ENCODE measurements at regions not wholly inside any gene's neighbourhood (a gene's known extent, or its start where the extent isn't known, plus 50 kb on each side); places are given as distances from the start of the nearest gene placed in this dataset.

DNA sequence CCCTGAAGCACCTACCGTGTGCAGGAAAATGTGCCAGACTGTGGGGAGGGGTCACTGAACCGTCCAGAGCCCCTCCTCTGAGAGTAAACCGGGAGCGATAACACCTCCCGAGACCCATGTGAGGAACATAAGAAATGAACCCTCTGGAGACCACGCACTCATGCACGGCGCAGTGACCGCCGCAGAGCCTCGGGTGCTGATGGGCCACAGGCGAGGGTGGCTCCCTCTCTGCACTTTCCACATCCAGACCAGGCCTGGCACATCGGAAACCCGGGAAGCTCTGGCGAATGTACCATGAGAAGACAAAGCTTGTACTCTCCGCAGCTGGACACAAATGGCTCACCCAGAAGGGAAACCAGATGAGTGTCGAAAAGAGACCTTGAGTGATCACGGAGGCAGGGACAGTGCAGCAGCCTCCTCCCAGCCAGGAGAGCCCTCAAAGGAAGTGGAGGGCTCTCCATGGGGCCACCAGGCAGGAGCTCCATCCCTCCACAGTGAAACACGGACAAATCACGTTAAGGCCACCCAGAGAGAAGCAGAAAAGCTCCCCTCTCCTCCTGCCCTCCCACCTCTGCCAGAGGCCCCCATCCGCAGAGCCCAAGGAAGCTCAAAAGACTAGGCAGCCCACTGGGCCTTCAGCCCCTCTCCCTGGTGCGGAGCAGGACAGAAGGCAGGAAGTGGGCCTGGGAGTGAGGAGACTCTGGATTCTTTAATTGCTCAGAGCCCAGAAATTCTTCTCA lies 178.1 kb upstream of the PPP2R2D start:
- no peaks in the 10 kb centered on the region for H3K27me3 ChIP-seq
- no peak for TF ChIP-seq CTCF (IDR thresholded peaks at IDR 0.05)
- TF ChIP-seq POLR2A (IDR thresholded peaks at IDR 0.05), result no peak
- intact Hi-C loops (cut with DNase I; ENCODE audit: low total_unique reads), result no loop called here
- H3K4me1 ChIP-seq, result peaks cover 0 to 5% of the 10 kb centered on the region in 2 donors
- H3K36me3 ChIP-seq, result no peaks in the 10 kb centered on the region
- H3K27ac ChIP-seq, result no peak overlapping the region
- no peak overlapping the region for H3K4me3 ChIP-seq
- no peak for DNase-seq
- no peaks in the 10 kb centered on the region for H3K9me3 ChIP-seq

GRCh38 chr10:131723297-131724168 lies 177.3 kb upstream of the PPP2R2D start:
- DNase-seq, result no peak
- no peaks in the 10 kb centered on the region for H3K27me3 ChIP-seq
- H3K36me3 ChIP-seq, result no peaks in the 10 kb centered on the region
- no peaks in the 10 kb centered on the region for H3K9me3 ChIP-seq
- peaks cover 0 to 5% of the 10 kb centered on the region in 2 donors for H3K4me1 ChIP-seq
- no peak overlapping the region for H3K27ac ChIP-seq
- no peak overlapping the region for H3K4me3 ChIP-seq
- TF ChIP-seq CTCF (IDR thresholded peaks at IDR 0.05) (no peak), POLR2A (IDR thresholded peaks at IDR 0.05) (no peak)
- intact Hi-C loops (cut with DNase I; ENCODE audit: low total_unique reads), result no loop called here

- no peaks in the 10 kb centered on the region for H3K27me3 ChIP-seq
- H3K36me3 ChIP-seq, result no peaks in the 10 kb centered on the region
- intact Hi-C loops (cut with DNase I; ENCODE audit: low total_unique reads), result no loop called here
- DNase-seq, result no peak
- H3K4me3 ChIP-seq, result no peak overlapping the region
- no peak overlapping the region for H3K27ac ChIP-seq
- no peaks in the 10 kb centered on the region for H3K9me3 ChIP-seq
- no peak for TF ChIP-seq CTCF (IDR thresholded peaks at IDR 0.05)
- TF ChIP-seq POLR2A (IDR thresholded peaks at IDR 0.05), result no peak
- H3K4me1 ChIP-seq, result peaks cover 0 to 5% of the 10 kb centered on the region in 2 donors
These were observed 176.7 kb upstream of the PPP2R2D start for GRCh38 chr10:131724169-131724545.

- Histone ChIP-seq H3K27me3 (no peaks in the 10 kb centered on the region), H3K36me3 (no peaks in the 10 kb centered on the region), H3K4me1 (peaks cover 0 to 5% of the 10 kb centered on the region in 2 donors), H3K9me3 (no peaks in the 10 kb centered on the region), H3K4me3 (no peak overlapping the region), H3K27ac (no peak overlapping the region)
- TF ChIP-seq CTCF (IDR thresholded peaks at IDR 0.05) (no peak), POLR2A (IDR thresholded peaks at IDR 0.05) (no peak)
- intact Hi-C loops (cut with DNase I; ENCODE audit: low total_unique reads), result no loop called here
- DNase-seq, result no peak
These were observed 175.8 kb upstream of the PPP2R2D start for GRCh38 chr10:131724891-131725580.

All from uterus (tissue), 3 donors.